ENCODE measurements at regions not wholly inside any gene's neighbourhood (a gene's known extent, or its start where the extent isn't known, plus 50 kb on each side); places are given as distances from the start of the nearest gene placed in this dataset.

DNA sequence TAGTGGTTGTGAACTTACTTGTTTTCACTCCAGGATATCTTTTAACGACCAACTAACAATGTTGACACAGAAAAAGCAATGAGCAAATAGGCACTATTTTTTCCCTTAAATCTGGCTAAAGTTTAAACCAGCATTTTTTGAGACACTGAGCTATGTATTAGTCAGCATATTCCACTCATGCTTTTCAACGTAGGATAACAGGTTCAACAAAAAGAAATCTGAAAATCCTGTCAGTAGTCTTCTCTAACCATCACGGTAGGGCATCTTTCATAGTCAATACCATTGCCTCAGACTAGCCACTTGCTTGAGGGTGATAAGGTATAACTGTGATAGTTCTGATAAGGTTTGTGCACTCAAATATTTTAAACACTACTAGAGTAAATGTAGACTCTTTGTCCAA, 1177.3 kb upstream of the NUDT12 start:
- TF ChIP-seq CTCF (conservative IDR thresholded peaks at IDR 0.05; ENCODE audit: low read depth, low read length) = no peak
- no peak for TF ChIP-seq BHLHE40 (IDR thresholded peaks at IDR 0.05; ENCODE audit: low read depth, low read length)
- TF ChIP-seq RFX5 (IDR thresholded peaks at IDR 0.05; ENCODE audit: low read depth, low read length) = no peak
- TF ChIP-seq POLR2A (IDR thresholded peaks at IDR 0.05; ENCODE audit: low read depth, low read length) = no peak
- no peak for TF ChIP-seq CHD1 (IDR thresholded peaks at IDR 0.05; ENCODE audit: low read depth, low read length)
- TF ChIP-seq NFE2L2 (IDR thresholded peaks at IDR 0.05; ENCODE audit: low read depth, low read length) = no peak

Data from IMR-90 (cell line).